LoVo (cell line): ENCODE measurements at regions not wholly inside any gene's neighbourhood (a gene's known extent, or its start where the extent isn't known, plus 50 kb on each side); places are given as distances from the start of the nearest gene placed in this dataset.

ENCODE experiments used
- DNase-seq: peaks from one replicate; pipeline ENCODE4 v3.0.0-alpha.2; 2016; ENCODE audit warnings: low spot score

- DNase-seq, result no peak
Observed at GRCh38 chr7:15753887-15754579, 67.5 kb upstream of the MEOX2 start.

- no peak for DNase-seq
Observed at GRCh38 chr7:15752377-15752776, 65.9 kb upstream of the MEOX2 start.

- DNase-seq, result no peak
Observed at GRCh38 chr7:15751191-15751701, 64.8 kb upstream of the MEOX2 start.

GRCh38 chr7:15750727-15751126 is 64.2 kb upstream of the MEOX2 start:
- DNase-seq, result no peak

GRCh38 chr7:15749631-15750030 is 63.1 kb upstream of the MEOX2 start:
- DNase-seq, result no peak

- no peak for DNase-seq
Observed at GRCh38 chr7:15747712-15748111, 61.2 kb upstream of the MEOX2 start.

- no peak for DNase-seq
Observed at GRCh38 chr7:15747301-15747700, 60.8 kb upstream of the MEOX2 start.

GRCh38 chr7:15743926-15744480 is 57.5 kb upstream of the MEOX2 start:
- no peak for DNase-seq

- DNase-seq, result no peak
Observed at GRCh38 chr7:15737601-15738000, 51.1 kb upstream of the MEOX2 start.
